ENCODE measurements at regions not wholly inside any gene's neighbourhood (a gene's known extent, or its start where the extent isn't known, plus 50 kb on each side); places are given as distances from the start of the nearest gene placed in this dataset.
"Not testable (repeated sequence)": the region's sequence is repeated elsewhere in the genome, so short reads cannot be mapped to it uniquely, and the experiment has no call there.

- DNase-seq: not testable (repeated sequence)
These were observed 61.3 kb downstream of the SYF2 start for GRCh38 chr1:25171013-25171412.

DNA sequence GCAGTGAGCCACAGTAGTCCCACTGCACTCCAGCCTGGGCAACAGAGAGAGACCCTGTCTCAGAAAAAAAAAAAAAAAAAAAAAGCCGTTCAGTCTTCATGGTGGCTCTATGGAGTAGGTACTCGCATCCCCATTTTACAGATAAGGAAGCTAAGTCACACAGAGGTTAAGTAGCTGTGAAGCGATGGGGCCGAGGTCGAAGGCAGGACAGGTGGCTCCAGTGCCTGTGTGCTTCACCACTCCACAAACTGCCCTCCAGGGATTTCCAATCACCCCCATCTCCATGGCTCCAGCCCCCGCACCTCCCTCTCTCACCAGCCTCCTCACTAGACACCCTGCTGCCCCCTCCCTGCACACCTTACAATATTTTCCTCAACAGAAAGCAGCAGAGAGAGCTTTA lies 61.9 kb downstream of the SYF2 start:
- no peak for DNase-seq

GRCh38 chr1:25169610-25170009 lies 62.7 kb downstream of the SYF2 start:
- DNase-seq: no peak

DNA sequence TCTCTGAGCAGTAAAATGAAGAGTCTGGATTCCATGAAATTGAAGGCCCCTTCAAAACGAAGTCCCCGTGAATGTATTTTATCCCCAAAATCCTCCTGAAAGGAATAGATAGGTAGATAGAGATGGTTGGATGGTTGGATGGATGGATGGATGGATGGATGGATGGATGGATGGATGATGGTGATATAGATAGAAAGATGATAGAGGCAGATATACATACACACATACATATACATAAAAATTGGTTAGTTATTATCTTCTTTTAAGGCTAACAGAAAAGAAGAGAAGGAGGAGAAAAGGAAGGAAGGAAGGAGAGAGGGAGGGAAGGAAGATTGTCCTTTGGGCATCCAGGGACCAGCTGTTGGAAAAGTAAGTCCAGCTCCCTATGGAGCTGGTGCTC lies 63.1 kb downstream of the SYF2 start:
- DNase-seq: no peak

- DNase-seq: no peak
These were observed 63.9 kb downstream of the SYF2 start for GRCh38 chr1:25168193-25169071.

GRCh38 chr1:25167269-25168192 lies 64.8 kb downstream of the SYF2 start:
- no peak for DNase-seq

GRCh38 chr1:25166847-25167246 lies 65.5 kb downstream of the SYF2 start:
- DNase-seq: no peak

DNA sequence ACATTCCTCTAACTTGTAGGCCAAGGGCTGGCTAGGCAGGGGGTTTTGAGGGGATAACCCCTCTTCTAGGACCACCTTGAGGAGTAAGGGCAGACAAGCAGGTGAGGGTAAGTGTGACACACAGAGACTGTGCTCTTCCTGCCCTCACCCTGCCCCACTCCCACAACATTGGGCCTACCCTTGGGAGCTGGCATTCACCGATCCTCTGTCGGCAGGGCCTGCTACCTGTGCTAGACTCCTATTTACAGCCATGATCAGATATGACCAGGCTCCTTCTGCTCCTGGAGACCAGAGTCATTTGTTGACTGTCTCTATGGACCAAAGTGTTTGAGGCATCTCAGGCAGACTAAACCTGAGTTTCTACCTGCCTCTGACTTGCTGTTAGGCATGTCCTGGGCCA lies 68.3 kb downstream of the SYF2 start:
- DNase-seq: no peak

DNA sequence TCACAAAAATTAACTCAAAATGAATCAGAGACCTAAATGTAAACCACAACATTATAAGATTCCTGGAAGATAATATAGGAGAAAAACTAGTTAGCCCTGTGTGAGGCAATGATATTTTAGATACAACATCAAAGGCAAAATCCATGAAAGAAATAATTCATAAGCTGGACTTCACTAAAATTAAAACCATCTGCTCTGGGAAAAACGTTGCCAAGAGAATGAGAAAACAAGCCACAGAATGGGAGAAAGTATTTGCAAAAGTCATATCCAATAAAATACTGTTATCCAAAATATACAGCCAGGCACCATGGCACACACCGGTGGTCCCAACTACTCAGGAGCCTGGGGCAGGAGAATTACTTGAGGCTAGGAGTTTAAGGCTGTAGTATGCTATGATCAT lies 70.3 kb downstream of the SYF2 start:
- DNase-seq: no peak

- no peak for DNase-seq
These were observed 74.5 kb downstream of the SYF2 start for GRCh38 chr1:25157846-25158245.

- DNase-seq: no peak
These were observed 81.3 kb downstream of the SYF2 start for GRCh38 chr1:25150985-25151495.

- DNase-seq: no peak
These were observed 83.5 kb downstream of the SYF2 start for GRCh38 chr1:25148673-25149300.

- no peak for DNase-seq
These were observed 85.8 kb downstream of the SYF2 start for GRCh38 chr1:25146451-25146855.

GRCh38 chr1:25145775-25146393 lies 86.4 kb downstream of the SYF2 start:
- DNase-seq: no peak

GRCh38 chr1:25140073-25140797 lies 92.1 kb downstream of the SYF2 start:
- no peak for DNase-seq

DNA sequence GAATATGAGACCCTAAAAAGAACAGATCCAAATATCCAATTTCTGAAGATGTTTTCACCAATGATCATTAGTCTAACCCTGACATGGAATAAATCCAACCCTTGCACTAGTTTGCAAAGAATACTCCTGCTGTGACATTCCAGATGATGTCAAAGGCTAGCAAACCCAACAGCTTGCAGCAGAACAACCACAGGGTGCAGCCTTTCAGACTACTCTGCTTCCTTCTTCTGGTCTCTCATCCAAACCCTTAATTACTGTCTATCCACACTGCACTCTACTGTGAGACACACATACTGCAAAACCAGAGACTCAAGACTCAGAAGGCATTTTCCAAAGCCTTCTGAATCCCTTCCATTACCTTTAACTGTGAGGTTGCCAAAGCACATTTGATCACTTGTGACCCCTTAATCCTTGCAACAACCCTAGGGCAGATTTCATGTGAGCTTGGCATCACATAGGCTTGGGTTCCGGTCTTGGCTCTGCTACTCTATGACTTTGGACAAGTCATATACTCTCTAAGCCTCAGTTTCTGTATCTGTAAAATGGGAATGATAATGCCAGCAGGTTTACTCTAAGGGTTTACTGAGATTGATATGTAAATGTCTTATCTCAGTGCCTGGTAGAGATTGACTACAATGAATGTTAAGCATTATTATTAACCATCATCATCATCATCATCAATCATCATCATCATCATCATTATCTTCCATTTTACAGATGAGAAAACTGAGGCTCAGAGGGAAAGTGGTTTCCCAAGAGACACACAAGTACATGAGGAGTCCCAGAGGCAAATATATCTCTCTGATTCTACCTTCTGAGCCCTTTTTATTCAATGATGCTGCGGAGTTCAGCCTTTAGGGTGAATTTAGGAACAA lies 94.5 kb downstream of the SYF2 start:
- no peak for DNase-seq

DNA sequence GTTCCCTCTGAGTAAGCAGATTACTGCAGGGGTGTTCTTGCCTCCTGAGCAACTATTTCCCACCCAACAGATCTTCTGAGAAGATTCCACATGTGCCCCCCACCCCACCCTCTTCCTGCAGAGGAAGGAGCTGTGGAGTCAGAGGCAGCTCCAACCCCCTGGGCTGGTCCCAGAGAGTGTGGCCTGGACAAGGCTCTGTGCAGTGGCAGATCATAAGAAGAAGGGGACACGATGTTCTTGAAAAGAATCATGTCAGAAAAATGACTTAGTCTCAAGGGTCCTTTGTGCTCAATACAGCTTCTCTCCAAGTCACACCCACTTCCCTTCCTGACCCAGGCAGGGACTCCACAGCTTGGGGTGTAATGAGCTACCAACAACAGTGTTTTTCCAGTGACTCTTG lies 95.2 kb downstream of the SYF2 start:
- DNase-seq: no peak

- DNase-seq: no peak
These were observed 96.4 kb downstream of the SYF2 start for GRCh38 chr1:25135909-25136308.

- DNase-seq: no peak
These were observed 97.4 kb downstream of the SYF2 start for GRCh38 chr1:25134801-25135461.

DNA sequence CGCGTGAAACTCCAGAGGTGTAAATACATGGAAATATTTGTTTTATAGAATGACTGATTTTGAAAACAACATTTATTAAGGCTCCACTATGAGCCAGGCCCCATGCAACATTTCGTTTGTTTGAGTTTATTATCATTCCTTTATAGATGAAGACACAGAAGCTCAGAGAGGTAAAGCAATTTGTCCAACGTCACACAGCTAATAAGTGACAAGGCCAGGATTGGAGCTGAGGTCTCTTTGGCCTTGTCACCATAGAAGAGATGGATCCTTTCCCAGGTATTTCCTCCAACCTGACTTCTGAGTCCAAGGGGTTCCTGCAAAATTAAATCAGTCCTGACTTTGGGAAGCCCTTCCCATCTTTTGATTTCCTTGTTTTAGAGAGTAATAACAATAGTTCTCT lies 98.0 kb downstream of the SYF2 start:
- DNase-seq: no peak
